Neutrophil (primary cell): ENCODE measurements at regions not wholly inside any gene's neighbourhood (a gene's known extent, or its start where the extent isn't known, plus 50 kb on each side); places are given as distances from the start of the nearest gene placed in this dataset.

Source experiments
- H3K27ac ChIP-seq: fragments of 200-600 bp; sonication (generic); 2 replicates; pipeline ENCODE4 v1.5.1; 2016; ENCODE audit warnings: mild to moderate bottlenecking, moderate library complexity
- H3K27me3 ChIP-seq: fragments of 200-600 bp; sonication (generic); 2 replicates; pipeline ENCODE4 v1.6.0; 2016; ENCODE audit warnings: mild to moderate bottlenecking
- H3K36me3 ChIP-seq: fragments of 200-600 bp; sonication (generic); 2 replicates; pipeline ENCODE4 v1.5.1; 2017
- H3K4me1 ChIP-seq, 2 experiments: fragments of 200-600 bp in 1 of 2; sonication (generic) in 1 of 2; 1 replicate in 1 of 2; 2 replicates in 1 of 2; pipeline versions ENCODE4 v1.5.1 to v1.6.1; 2013 to 2016; ENCODE audit warnings: low read depth in 1 of 2, low read length in 1 of 2, mild to moderate bottlenecking in 1 of 2, moderate library complexity in 1 of 2; ENCODE audit not compliant: control insufficient read depth in 1 of 2, insufficient read depth in 1 of 2
- H3K4me3 ChIP-seq, 2 experiments: fragments of 200-600 bp in 1 of 2; sonication (generic) in 1 of 2; 1 replicate in 1 of 2; 2 replicates in 1 of 2; pipeline ENCODE4 v1.5.1; 2013 to 2016; ENCODE audit warnings: low read depth in 1 of 2, low read length in 1 of 2, mild to moderate bottlenecking in 1 of 2, moderate library complexity in 1 of 2
- H3K9me3 ChIP-seq: fragments of 200-600 bp; sonication (generic); 2 replicates; pipeline ENCODE4 v1.5.1; 2016
- CTCF ChIP-seq: fragments of 200-600 bp; sonication (generic); IDR thresholded peaks from 2 replicates; pipeline ENCODE4 v1.5.1; 2016; ENCODE audit warnings: antibody characterized with exemption

DNA sequence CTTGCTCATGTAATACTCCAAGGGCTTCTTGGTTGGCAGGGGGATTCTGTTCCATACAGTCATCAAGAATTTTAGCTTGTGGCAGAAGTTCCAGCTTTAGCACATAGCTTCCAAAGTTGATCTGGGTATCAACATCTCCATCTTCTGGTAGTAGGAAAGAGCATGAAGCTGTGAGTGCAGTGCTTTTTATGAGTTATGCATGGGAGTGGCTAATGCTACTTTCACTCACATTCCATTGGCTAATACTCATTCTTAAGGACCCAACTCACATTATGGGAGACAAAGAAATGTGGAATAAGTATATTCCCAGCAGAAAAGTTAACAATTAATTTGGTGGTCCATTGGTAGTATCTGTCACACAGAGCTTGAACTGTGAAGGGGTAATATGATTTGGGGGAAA lies 194.2 kb upstream of the CHD1 start:
- Histone ChIP-seq H3K4me3 (no peak overlapping the region), H3K9me3 (no peaks in the 10 kb centered on the region), H3K27me3 (no peaks in the 10 kb centered on the region), H3K36me3 (no peaks in the 10 kb centered on the region), H3K4me1 (no peaks in the 10 kb centered on the region), H3K27ac (no peak overlapping the region)
- no peak for TF ChIP-seq CTCF

- H3K36me3 ChIP-seq, result no peaks in the 10 kb centered on the region
- H3K9me3 ChIP-seq, result no peaks in the 10 kb centered on the region
- peaks cover 7% of the 10 kb centered on the region for H3K27me3 ChIP-seq
- no peaks in the 10 kb centered on the region for H3K4me1 ChIP-seq
- no peak for TF ChIP-seq CTCF
- no peak overlapping the region for H3K27ac ChIP-seq
- H3K4me3 ChIP-seq, result no peak overlapping the region
Measured at GRCh38 chr5:99119326-99119725, 190.5 kb upstream of the CHD1 start.

- H3K27ac ChIP-seq, result no peak overlapping the region
- no peaks in the 10 kb centered on the region for H3K4me1 ChIP-seq
- no peak overlapping the region for H3K4me3 ChIP-seq
- no peak for TF ChIP-seq CTCF
- H3K36me3 ChIP-seq, result no peaks in the 10 kb centered on the region
- H3K27me3 ChIP-seq, result peaks cover 7% of the 10 kb centered on the region
- H3K9me3 ChIP-seq, result no peaks in the 10 kb centered on the region
Measured at GRCh38 chr5:99116526-99116925, 187.7 kb upstream of the CHD1 start.

DNA sequence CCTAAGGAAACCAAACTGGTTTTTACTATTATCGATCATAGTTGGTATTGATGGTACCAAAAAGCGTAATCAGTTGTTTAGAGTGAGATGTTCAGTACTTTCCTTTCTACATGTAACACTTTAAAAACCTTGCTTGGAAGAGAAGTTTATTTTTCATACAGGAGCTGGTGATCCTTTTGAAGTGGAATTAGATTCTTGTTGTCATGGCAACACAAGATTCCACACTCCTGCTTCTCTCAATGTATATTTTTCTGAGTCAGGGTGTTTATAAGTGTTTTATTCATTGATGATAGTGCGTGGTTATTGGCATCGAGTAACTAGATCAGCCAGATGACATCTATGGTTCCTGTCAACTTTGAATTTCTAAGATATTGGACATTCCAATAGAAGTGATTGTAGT lies 181.1 kb upstream of the CHD1 start:
- peaks cover 8% of the 10 kb centered on the region for H3K27me3 ChIP-seq
- H3K4me3 ChIP-seq, result no peak overlapping the region
- H3K4me1 ChIP-seq, result no peaks in the 10 kb centered on the region
- H3K9me3 ChIP-seq, result no peaks in the 10 kb centered on the region
- no peak overlapping the region for H3K27ac ChIP-seq
- TF ChIP-seq CTCF, result no peak
- no peaks in the 10 kb centered on the region for H3K36me3 ChIP-seq

DNA sequence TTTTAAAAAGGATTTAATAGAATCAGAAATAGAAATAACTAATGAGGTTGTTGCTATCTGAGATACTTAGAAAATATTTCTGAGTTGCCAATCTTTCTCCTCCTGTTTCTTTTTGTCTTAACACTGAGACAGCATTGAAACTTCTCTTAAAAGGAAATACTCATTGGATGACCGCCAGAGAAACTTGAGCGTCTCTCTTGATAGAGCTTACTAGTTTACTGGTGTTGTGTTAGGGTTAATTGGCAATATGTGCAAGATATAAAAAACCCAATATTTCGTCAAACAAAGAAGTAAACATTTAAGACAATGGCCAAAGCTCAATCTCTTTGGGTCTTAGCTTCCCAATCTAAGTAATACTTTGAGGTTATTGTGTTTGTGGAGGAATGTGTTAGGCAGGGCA lies 176.4 kb upstream of the CHD1 start:
- TF ChIP-seq CTCF, result no peak
- Histone ChIP-seq H3K27me3 (peaks cover 18% of the 10 kb centered on the region), H3K27ac (no peak overlapping the region), H3K9me3 (no peaks in the 10 kb centered on the region), H3K4me1 (no peaks in the 10 kb centered on the region), H3K36me3 (no peaks in the 10 kb centered on the region), H3K4me3 (no peak overlapping the region)

GRCh38 chr5:99104538-99105132 lies 175.8 kb upstream of the CHD1 start:
- Histone ChIP-seq H3K27me3 (peaks cover 21% of the 10 kb centered on the region), H3K27ac (no peak overlapping the region), H3K4me1 (no peaks in the 10 kb centered on the region), H3K4me3 (no peak overlapping the region), H3K36me3 (no peaks in the 10 kb centered on the region), H3K9me3 (no peaks in the 10 kb centered on the region)
- TF ChIP-seq CTCF, result no peak
